Right ventricle myocardium superior (tissue), 1 donor: ENCODE measurements at regions not wholly inside any gene's neighbourhood (a gene's known extent, or its start where the extent isn't known, plus 50 kb on each side); places are given as distances from the start of the nearest gene placed in this dataset.

Experiments
- ATAC-seq: fragments of 200-7000 bp; cut with Tn5 transposase; one replicate; pipeline ENCODE4 v1.9.1; 2020; ENCODE audit warnings: mild to moderate bottlenecking; ENCODE audit not compliant: poor library complexity
- DNase-seq: peaks from one replicate; pipeline ENCODE4 v3.0.0-alpha.2; 2020
- intact Hi-C: fragments of 100-400 bp; cut with DNase I; formaldehyde crosslinking; loops from one replicate; pipeline ENCODE4 v1.11.2; 2022
- donor health status: DM: no; HTN: yes; CAD: no; lungs with severe emphysema.

DNA sequence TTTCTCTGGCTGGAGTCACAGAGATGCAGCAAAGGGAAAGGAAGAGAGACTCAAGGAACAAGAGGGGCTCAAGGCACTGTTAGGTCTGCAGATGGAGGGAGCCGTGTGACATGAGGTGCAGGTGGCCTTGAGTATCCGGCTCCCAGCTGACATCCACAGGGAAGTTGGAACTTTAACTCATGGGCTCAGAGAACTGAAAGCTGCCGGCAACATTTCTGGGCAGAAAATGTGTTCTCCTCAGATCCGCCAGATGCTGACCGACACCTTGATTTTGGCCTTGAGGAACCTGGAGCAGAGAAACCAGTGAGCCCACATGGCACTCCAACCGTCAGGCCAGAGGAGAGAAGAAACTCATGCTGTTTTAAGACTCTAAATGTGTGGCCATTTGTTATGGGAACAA, 258.1 kb upstream of the IRX2 start:
- DNase-seq: no peak
- intact Hi-C loops: no loop called here
- ATAC-seq: no peak

DNA sequence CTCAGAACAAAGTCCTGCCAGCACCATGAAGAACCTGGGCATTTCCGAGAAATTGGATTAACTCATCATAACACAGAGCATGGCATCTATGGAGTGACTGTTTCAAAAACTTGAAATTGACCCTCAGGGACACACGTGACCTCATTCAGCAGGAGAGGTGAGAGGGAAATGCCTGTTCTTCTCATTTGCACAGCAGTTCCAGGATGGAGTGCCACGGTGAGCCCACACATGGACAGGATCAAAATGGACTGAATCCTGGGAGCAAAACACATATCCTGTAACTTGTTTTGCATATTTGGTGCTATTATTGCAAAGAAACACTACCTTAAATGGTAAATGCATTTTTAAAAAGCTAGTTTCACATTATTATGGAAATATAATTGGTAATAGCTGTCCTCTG, 256.1 kb upstream of the IRX2 start:
- DNase-seq (no peak), ATAC-seq (no peak)
- intact Hi-C loops: no loop called here

- no peak for ATAC-seq
- intact Hi-C loops: no loop called here
These were observed 255.6 kb upstream of the IRX2 start for GRCh38 chr5:3006961-3007551.

DNA sequence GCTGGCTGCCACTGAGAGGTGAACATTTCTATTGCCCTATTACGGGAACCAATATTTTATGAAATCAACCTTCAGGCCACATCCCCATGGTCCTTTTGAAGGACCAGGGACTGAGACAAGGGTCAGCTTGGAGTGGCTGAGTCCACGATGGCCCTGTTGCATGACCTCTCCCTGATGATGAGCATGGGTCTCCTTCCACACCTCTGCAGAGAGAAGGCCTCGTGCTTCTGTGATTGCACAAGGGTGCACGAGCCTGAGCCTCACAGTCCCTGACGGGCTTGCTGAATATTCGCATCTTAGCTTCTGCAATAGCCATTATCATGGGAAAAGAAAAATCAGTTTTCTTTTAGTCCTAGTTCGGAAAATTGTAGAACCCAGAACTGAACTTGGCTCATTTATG, 255.0 kb upstream of the IRX2 start:
- intact Hi-C loops: no loop called here
- DNase-seq (no peak), ATAC-seq (no peak)

More at GRCh38 chr5:3006961-3007551, 255.6 kb upstream of the IRX2 start:
- DNase-seq: no peak

- DNase-seq (no peak), ATAC-seq (no peak)
- intact Hi-C loops: no loop called here
These were observed 253.0 kb upstream of the IRX2 start for GRCh38 chr5:3004361-3005080.

GRCh38 chr5:3002230-3002629, 250.8 kb upstream of the IRX2 start:
- DNase-seq (no peak), ATAC-seq (no peak)
- intact Hi-C loops: no loop called here

DNA sequence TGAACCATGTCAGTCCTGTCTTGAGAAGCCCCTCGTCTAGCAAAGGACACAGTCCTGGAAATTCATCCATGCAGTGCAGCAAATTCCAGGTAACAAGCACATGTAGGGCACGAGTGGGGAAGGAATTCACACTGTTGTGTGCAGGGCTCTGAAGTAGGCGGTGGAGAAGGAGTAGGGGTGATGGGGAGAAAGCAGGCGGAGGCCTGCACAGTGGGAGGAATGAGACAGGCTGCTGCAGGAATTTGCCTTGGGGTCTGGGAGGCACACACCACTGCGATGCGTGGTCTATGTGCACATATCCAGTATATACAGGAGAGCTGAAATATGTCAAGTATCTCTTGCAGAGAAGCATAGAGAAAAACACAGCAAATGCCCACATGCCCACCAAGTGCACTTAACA, 249.2 kb upstream of the IRX2 start:
- ATAC-seq (no peak), DNase-seq (no peak)
- intact Hi-C loops: no loop called here

- intact Hi-C loops: no loop called here
- DNase-seq (no peak), ATAC-seq (no peak)
These were observed 248.4 kb upstream of the IRX2 start for GRCh38 chr5:2999926-3000325.

DNA sequence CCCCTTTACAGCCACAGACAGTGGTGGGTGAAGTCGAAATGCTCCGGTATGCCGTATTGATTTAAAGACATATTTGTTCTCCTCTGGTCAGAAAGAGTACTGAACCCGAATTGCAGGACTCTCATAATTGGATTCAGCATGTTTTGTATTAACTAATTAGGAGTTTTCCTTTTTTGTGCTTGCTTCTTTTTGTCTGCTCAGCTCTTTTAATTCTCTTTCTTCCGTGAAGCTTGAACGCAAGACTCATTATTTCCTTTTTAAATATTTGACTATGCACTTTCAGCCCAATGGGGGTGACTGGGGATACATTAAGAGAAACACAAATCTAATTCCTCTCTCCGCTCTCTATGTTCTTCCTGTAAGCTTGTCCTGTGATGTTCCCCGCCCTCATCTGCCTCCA, 246.6 kb upstream of the IRX2 start:
- intact Hi-C loops: no loop called here
- DNase-seq (no peak), ATAC-seq (no peak)

- intact Hi-C loops: no loop called here
- DNase-seq: no peak
- no peak for ATAC-seq
These were observed 245.7 kb upstream of the IRX2 start for GRCh38 chr5:2997179-2997578.

GRCh38 chr5:2996687-2997086, 245.2 kb upstream of the IRX2 start:
- intact Hi-C loops: no loop called here
- ATAC-seq: no peak
- no peak for DNase-seq

GRCh38 chr5:2996248-2996647, 244.8 kb upstream of the IRX2 start:
- no peak for ATAC-seq
- intact Hi-C loops: no loop called here
- no peak for DNase-seq

- intact Hi-C loops: no loop called here
- ATAC-seq (no peak), DNase-seq (no peak)
These were observed 244.2 kb upstream of the IRX2 start for GRCh38 chr5:2995667-2996066.

GRCh38 chr5:2995035-2995434, 243.6 kb upstream of the IRX2 start:
- intact Hi-C loops: no loop called here
- no peak for DNase-seq

DNA sequence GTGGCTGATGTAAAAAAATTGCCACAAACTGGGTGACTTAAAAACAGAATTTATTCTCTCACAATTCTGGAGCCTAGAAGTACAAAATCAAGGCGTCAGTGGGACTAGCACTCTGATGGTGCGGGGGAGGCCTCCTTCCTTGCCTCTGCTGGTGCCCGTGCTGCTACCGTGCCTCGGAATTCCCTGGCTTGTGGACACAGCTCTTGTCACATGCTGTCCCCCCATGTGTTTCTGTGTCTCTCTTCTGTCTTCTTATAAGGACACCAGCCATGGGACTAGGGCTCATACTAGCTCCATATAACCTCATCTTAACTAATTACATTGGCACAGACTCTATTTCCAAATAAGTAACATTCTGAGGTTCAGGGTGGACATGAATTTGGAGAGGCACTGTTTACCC, 242.3 kb upstream of the IRX2 start:
- intact Hi-C loops: no loop called here
- ATAC-seq: no peak
- no peak for DNase-seq

More at GRCh38 chr5:2995035-2995434, 243.6 kb upstream of the IRX2 start:
- ATAC-seq: no peak

- ATAC-seq (no peak), DNase-seq (no peak)
- intact Hi-C loops: no loop called here
These were observed 241.8 kb upstream of the IRX2 start for GRCh38 chr5:2993301-2993700.

DNA sequence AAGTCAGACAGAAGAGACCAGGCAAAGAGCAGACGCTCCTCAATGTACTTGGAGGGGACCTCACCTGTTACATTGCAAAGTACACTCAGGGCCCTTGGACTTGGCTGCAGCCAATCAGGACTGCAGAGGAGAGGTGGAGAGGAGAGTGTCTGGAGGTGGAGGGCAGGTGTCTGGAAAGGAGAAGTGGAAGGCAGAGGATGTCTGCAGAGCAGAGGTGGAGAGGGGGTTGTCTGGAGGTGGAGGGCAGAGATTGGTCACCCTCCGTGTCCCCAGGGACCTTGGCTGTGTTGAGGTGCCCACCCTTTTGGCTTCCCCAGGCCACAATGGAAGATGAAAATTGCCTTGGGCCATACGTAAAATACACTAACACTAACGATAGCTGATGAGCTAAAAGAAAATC, 241.3 kb upstream of the IRX2 start:
- intact Hi-C loops: no loop called here
- ATAC-seq (no peak), DNase-seq (no peak)

- intact Hi-C loops: no loop called here
- no peak for DNase-seq
- no peak for ATAC-seq
These were observed 240.4 kb upstream of the IRX2 start for GRCh38 chr5:2991884-2992283.

DNA sequence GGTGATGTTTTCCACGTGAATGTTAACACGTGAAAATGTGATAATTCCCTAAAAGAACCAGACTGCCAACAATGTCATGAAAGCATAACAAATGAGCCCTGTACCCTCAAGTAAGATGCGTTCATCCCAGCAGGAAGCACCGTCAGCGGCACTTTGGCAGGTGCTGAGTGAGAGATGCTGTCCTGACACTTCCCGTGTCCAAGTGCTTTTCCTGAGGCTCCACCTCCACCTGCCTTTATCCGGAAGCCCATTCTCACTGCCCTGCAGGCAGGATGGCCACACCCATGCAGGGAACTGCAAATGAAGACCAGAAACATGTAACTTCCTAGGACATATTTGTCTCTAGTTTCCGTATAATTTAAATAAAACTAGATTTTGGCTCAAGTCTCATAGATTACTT, 238.0 kb upstream of the IRX2 start:
- DNase-seq (no peak), ATAC-seq (no peak)
- intact Hi-C loops: no loop called here

DNA sequence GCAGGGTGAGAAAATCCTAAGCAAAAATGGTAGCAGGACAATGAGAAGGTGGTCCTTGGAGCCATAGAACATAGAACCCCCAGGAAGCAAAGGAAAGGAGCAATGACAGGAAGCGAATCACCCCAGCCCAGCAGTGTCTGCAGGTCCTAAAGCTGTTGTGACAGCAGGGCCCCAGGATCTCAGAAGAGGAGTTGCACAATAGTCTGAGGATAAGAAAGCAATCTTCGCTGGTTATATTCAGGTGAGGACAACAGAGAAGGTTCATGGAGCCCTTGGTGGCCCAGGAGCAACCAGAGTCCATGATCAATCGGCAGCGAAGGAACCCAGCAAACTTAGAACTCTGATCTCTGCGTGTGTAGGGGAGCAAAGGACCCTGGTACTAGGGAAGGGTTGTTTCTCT, 234.8 kb upstream of the IRX2 start:
- intact Hi-C loops: no loop called here
- ATAC-seq: no peak
- DNase-seq: no peak

- no peak for DNase-seq
- intact Hi-C loops: no loop called here
- no peak for ATAC-seq
These were observed 234.2 kb upstream of the IRX2 start for GRCh38 chr5:2985718-2986117.
